H1 (cell line): ENCODE measurements at regions not wholly inside any gene's neighbourhood (a gene's known extent, or its start where the extent isn't known, plus 50 kb on each side); places are given as distances from the start of the nearest gene placed in this dataset.

Experiments
- ASH2L ChIP-seq: fragments of 200-600, 300-600 bp; sonication (generic); IDR thresholded peaks from one replicate; pipeline ENCODE4 v1.7.1; 2017; ENCODE audit warnings: low read length
- EZH2 ChIP-seq: fragments of 200-600 bp; sonication (generic); IDR thresholded peaks from 2 replicates; pipeline ENCODE4 v1.7.1; 2012; ENCODE audit warnings: low read depth, mild to moderate bottlenecking, moderate library complexity, low read length, inconsistent platforms; ENCODE audit not compliant: severe bottlenecking
- GABPA ChIP-seq: IDR thresholded peaks from 2 replicates; pipeline ENCODE4 v1.6.1; 2011; ENCODE audit warnings: mild to moderate bottlenecking, low read length, moderate library complexity, borderline replicate concordance; ENCODE audit not compliant: insufficient read depth
- POLR2A ChIP-seq, 2 experiments: IDR thresholded peaks; 1 replicate in 1 of 2; 2 replicates in 1 of 2; pipeline ENCODE4 v1.6.1; 2011; ENCODE audit warnings: low read depth in 2 of 2, low read length in 2 of 2, mild to moderate bottlenecking in 2 of 2; ENCODE audit errors: control extremely low read depth in 1 of 2
- POLR2AphosphoS5 ChIP-seq: IDR thresholded peaks from 2 replicates; pipeline ENCODE4 v1.6.1; 2011; ENCODE audit warnings: low read depth, low read length
- RFX5 ChIP-seq: IDR thresholded peaks from 2 replicates; pipeline ENCODE4 v1.6.1; 2011; ENCODE audit warnings: low read depth, low read length, improper control_type of control experiment, borderline replicate concordance
- SAP30 ChIP-seq: fragments of 300-600 bp; sonication (generic); IDR thresholded peaks from 2 replicates; pipeline ENCODE4 v1.7.1; 2012; ENCODE audit warnings: low read length, moderate library complexity, mild to moderate bottlenecking, inconsistent platforms; ENCODE audit not compliant: insufficient read depth, insufficient replicate concordance
- SP1 ChIP-seq: IDR thresholded peaks from 2 replicates; pipeline ENCODE4 v1.6.1; 2011; ENCODE audit warnings: low read depth, low read length
- SUZ12 ChIP-seq: fragments of 200-600 bp; sonication (generic); IDR thresholded peaks from 2 replicates; pipeline ENCODE4 v1.6.1; 2012; ENCODE audit warnings: mild to moderate bottlenecking, inconsistent platforms, low read length, moderate library complexity, mixed read lengths
- TF ChIP-seq, protein P1 (sequence below): IDR thresholded peaks from 2 replicates; pipeline ENCODE4 v1.6.1; 2011; ENCODE audit warnings: low read depth, mild to moderate bottlenecking, low read length; ENCODE audit not compliant: insufficient read depth
- TF ChIP-seq, protein P2 (sequence below), 3 experiments: IDR thresholded peaks; 1 replicate in 2 of 3; 2 replicates in 1 of 3; pipeline versions ENCODE4 v1.5.1 to v1.6.1; 2011; ENCODE audit warnings: low read length in 3 of 3, mild to moderate bottlenecking in 3 of 3, inconsistent platforms in 2 of 3, low read depth in 1 of 3, moderate library complexity in 1 of 3; ENCODE audit not compliant: insufficient read depth in 1 of 3; ENCODE audit errors: control extremely low read depth in 1 of 3

DNA sequence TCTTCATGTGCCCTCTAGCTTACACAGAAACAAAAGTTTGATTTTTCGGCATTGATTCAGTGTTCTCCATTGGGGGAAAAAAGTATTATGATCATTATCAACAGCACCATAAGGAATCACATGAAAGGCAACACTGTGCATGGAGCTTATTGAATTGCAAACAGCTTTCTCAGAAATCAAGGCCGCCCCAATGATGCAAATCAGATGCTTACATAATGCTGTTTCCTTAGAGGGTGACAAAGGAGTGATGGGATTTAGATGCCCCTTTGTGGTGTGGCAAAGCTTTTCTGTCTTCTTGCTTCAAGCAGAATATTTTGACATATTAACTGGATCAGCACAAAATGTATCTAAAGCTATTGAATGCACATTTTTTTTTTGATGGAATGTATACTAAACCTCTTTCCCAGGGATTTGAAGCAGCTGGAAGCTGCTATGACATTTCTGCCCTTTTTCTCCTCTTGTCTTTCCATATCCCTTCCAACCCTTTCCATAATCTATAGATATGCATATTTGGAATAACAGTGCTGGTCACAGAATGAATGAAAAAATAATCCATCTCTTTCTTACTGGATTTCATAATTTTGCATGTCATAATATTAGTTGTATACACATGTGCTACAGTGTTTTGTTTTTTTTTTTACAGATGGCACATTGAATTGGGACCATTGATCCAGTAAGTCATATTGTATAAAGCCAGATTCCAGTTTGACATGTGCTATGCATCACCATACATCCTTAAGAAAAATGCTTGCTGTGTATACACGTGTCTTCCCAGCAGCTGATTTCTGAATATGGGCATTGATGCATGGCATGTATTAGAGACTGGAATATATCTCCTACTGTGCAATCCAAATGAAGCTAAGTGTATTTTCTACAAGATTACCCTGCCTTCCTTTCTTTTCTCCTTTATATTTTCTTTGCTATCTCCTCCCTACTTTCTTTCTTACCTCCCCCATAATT, 259.7 kb upstream of the DCN start:
- TF ChIP-seq EZH2 (no peak), RFX5 (no peak), POLR2A (IDR thresholded peaks at IDR 0.05; ENCODE audit: control extremely low read depth in 1 of 2, low read depth in 2 of 2, low read length in 2 of 2) (no peak), GABPA (no peak), SAP30 (no peak), ASH2L (no peak), POLR2AphosphoS5 (no peak), SP1 (no peak), SUZ12 (no peak)
- TF ChIP-seq, protein P1, sequence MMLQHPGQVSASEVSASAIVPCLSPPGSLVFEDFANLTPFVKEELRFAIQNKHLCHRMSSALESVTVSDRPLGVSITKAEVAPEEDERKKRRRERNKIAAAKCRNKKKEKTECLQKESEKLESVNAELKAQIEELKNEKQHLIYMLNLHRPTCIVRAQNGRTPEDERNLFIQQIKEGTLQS = no peak
- TF ChIP-seq, protein P2, sequence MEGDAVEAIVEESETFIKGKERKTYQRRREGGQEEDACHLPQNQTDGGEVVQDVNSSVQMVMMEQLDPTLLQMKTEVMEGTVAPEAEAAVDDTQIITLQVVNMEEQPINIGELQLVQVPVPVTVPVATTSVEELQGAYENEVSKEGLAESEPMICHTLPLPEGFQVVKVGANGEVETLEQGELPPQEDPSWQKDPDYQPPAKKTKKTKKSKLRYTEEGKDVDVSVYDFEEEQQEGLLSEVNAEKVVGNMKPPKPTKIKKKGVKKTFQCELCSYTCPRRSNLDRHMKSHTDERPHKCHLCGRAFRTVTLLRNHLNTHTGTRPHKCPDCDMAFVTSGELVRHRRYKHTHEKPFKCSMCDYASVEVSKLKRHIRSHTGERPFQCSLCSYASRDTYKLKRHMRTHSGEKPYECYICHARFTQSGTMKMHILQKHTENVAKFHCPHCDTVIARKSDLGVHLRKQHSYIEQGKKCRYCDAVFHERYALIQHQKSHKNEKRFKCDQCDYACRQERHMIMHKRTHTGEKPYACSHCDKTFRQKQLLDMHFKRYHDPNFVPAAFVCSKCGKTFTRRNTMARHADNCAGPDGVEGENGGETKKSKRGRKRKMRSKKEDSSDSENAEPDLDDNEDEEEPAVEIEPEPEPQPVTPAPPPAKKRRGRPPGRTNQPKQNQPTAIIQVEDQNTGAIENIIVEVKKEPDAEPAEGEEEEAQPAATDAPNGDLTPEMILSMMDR (IDR thresholded peaks at IDR 0.05; ENCODE audit: control extremely low read depth in 1 of 3, insufficient read depth in 1 of 3, low read depth in 1 of 3, low read length in 3 of 3) = no peak
